NCI-H524 treated with DMSO at 0.1 percent for 48 hours (cell line): ENCODE measurements at regions not wholly inside any gene's neighbourhood (a gene's known extent, or its start where the extent isn't known, plus 50 kb on each side); places are given as distances from the start of the nearest gene placed in this dataset.

Experiments used
- DNase-seq: peaks from one replicate; lab custom pipeline; 2025; lab: John Stamatoyannopoulos, UW

- no peak for DNase-seq
These were observed 1110.3 kb upstream of the MAP3K7 start for GRCh38 chr6:91697010-91697695.

GRCh38 chr6:91695221-91695620, 1108.3 kb upstream of the MAP3K7 start:
- no peak for DNase-seq

GRCh38 chr6:91694016-91694654, 1107.3 kb upstream of the MAP3K7 start:
- no peak for DNase-seq

- DNase-seq: no peak
These were observed 1104.6 kb upstream of the MAP3K7 start for GRCh38 chr6:91691449-91691848.

- no peak for DNase-seq
These were observed 1096.4 kb upstream of the MAP3K7 start for GRCh38 chr6:91683240-91683639.

GRCh38 chr6:91681296-91681695, 1094.4 kb upstream of the MAP3K7 start:
- no peak for DNase-seq

- no peak for DNase-seq
These were observed 1092.0 kb upstream of the MAP3K7 start for GRCh38 chr6:91678679-91679446.

GRCh38 chr6:91672201-91672600, 1085.3 kb upstream of the MAP3K7 start:
- DNase-seq: no peak

- no peak for DNase-seq
These were observed 1083.0 kb upstream of the MAP3K7 start for GRCh38 chr6:91669871-91670268.

- no peak for DNase-seq
These were observed 1082.4 kb upstream of the MAP3K7 start for GRCh38 chr6:91669154-91669870.

GRCh38 chr6:91667596-91667995, 1080.7 kb upstream of the MAP3K7 start:
- no peak for DNase-seq

- DNase-seq: no peak
These were observed 1077.6 kb upstream of the MAP3K7 start for GRCh38 chr6:91664327-91664959.

- DNase-seq: no peak
These were observed 1074.0 kb upstream of the MAP3K7 start for GRCh38 chr6:91660893-91661292.

- DNase-seq: peak; percentile 90
These were observed 1073.0 kb upstream of the MAP3K7 start for GRCh38 chr6:91659891-91660290.

- DNase-seq: no peak
These were observed 1067.9 kb upstream of the MAP3K7 start for GRCh38 chr6:91654793-91655192.

- no peak for DNase-seq
These were observed 1067.5 kb upstream of the MAP3K7 start for GRCh38 chr6:91654357-91654756.

- DNase-seq: peak; percentile 64
These were observed 1067.0 kb upstream of the MAP3K7 start for GRCh38 chr6:91653895-91654294.

GRCh38 chr6:91653076-91653723, 1066.3 kb upstream of the MAP3K7 start:
- peak; percentile 94 for DNase-seq

GRCh38 chr6:91646649-91647048, 1059.8 kb upstream of the MAP3K7 start:
- no peak for DNase-seq

GRCh38 chr6:91645811-91646210, 1058.9 kb upstream of the MAP3K7 start:
- DNase-seq: no peak

- no peak for DNase-seq
These were observed 1050.3 kb upstream of the MAP3K7 start for GRCh38 chr6:91637217-91637616.
